ENCODE measurements at regions not wholly inside any gene's neighbourhood (a gene's known extent, or its start where the extent isn't known, plus 50 kb on each side); places are given as distances from the start of the nearest gene placed in this dataset.
"Not testable (repeated sequence)": the region's sequence is repeated elsewhere in the genome, so short reads cannot be mapped to it uniquely, and the experiment has no call there.

DNA sequence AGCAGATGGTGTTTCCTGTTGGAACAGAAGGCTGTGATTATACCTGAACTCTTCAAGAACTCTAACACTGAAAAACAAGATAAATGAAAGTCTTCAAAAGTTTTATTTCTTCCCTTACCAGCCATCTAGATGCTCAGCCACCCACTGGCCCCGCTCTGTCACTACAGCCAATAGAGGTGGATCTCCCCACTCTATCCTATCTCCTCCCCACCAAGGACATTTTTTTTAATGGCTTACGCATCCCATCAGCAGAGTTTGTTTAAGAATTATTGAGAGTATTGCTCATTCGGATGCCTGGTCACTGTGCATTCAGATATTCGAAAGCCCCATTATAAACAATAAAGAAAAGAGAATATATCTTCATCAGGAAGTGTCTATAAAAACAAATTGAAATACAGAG is 159.4 kb downstream of the RASEF start:
- CTCF ChIA-PET, result interaction anchor here (0.7 kb wide), 2 partner anchors 43 to 52 kb away, joined by 4 read pairs; no protein-coding TSS in a partner anchor
- H3K4me1 ChIP-seq (ENCODE audit: control insufficient read depth, insufficient read depth, low read length), result no peaks in the 10 kb centered on the region
- no peaks in the 10 kb centered on the region for H3K36me3 ChIP-seq (ENCODE audit: control insufficient read depth in 2 of 2, insufficient read depth in 1 of 2, low read length in 2 of 2)
- no peaks in the 10 kb centered on the region for H3K9me3 ChIP-seq (ENCODE audit: control insufficient read depth, insufficient read depth, low read depth, low read length)
- H3K4me3 ChIP-seq (ENCODE audit: low read depth, low read length), result no peak overlapping the region
- POLR2A ChIA-PET, result interaction anchor here (0.7 kb wide), 1 partner anchor 9 kb away, joined by 5 read pairs; no protein-coding TSS in a partner anchor
- no peak for TF ChIP-seq HOXC10 (CRISPR knock-in tag; IDR thresholded peaks at IDR 0.05)
- TF ChIP-seq, protein P1, sequence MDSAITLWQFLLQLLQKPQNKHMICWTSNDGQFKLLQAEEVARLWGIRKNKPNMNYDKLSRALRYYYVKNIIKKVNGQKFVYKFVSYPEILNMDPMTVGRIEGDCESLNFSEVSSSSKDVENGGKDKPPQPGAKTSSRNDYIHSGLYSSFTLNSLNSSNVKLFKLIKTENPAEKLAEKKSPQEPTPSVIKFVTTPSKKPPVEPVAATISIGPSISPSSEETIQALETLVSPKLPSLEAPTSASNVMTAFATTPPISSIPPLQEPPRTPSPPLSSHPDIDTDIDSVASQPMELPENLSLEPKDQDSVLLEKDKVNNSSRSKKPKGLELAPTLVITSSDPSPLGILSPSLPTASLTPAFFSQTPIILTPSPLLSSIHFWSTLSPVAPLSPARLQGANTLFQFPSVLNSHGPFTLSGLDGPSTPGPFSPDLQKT (IDR thresholded peaks at IDR 0.05; ENCODE audit: borderline replicate concordance, low read depth, low read length), result no peak
- H3K27ac ChIP-seq (ENCODE audit: extremely low read depth, low read depth, low read length), result no peak overlapping the region

DNA sequence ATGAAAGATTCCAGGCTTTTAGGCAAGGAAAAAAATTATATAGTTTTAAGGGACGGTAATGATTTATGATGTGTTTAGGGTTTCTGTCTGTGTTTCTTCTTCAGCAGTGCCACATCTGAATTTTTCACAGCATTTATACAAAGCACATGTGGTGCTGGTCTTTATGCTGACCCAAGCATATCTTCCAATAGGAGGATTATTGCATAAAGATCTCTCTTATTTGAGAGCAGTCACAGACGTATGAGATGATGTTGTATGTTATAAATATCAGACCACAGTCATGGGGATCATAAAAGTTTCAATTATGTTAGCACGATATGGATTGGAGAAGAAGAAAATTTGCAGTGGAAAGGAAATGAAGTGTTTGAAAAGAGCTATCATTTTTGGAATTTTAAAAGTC is 150.9 kb downstream of the RASEF start:
- Histone ChIP-seq H3K4me1 (ENCODE audit: control insufficient read depth, insufficient read depth, low read length) (0 out of 2 replicates have a peak, but pooled peaks cover 3% of the 10 kb centered on the region), H3K9me3 (ENCODE audit: control insufficient read depth, insufficient read depth, low read depth, low read length) (no peaks in the 10 kb centered on the region), H3K36me3 (ENCODE audit: control insufficient read depth in 2 of 2, insufficient read depth in 1 of 2, low read length in 2 of 2) (no peaks in the 10 kb centered on the region), H3K4me3 (ENCODE audit: low read depth, low read length) (no peak overlapping the region), H3K27ac (ENCODE audit: extremely low read depth, low read depth, low read length) (no peak overlapping the region)
- CTCF ChIA-PET, result interaction anchor here (0.6 to 2.2 kb wide), 14 partner anchors 10 to 1026 kb away, joined by 3 to 9 read pairs (median 4); no protein-coding TSS in a partner anchor
- POLR2A ChIA-PET, result no interaction called here
- TF ChIP-seq PBX3 (CRISPR knock-in tag; IDR thresholded peaks at IDR 0.05) (no peak), ZNF292 (tag by site-specific recombination; IDR thresholded peaks at IDR 0.05; ENCODE audit: borderline replicate concordance, low read depth) (no peak), KLF1 (tag by site-specific recombination; IDR thresholded peaks at IDR 0.05) (no peak), ZNF174 (tag by site-specific recombination; IDR thresholded peaks at IDR 0.05) (no peak), ZNF155 (tag by site-specific recombination; IDR thresholded peaks at IDR 0.05) (no peak)

DNA sequence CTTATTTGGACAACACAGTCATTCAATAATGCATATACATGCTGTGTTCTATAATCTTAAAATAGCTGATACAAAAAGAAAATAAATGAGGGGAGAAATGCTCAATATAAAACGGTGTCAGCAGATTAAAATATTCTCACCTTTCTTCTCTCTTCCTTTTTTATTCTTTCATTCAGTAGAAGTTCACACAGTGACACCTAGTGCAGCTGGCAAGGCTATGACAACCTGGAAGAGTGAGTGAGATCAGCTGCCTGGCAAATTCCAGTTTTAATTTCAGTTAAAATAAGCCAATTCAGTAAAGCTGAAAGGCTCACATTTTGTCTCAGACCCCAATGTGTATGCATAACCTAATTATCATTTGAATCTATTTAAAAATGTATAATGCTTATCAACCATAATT is 150.3 kb downstream of the RASEF start:
- CTCF ChIA-PET, result interaction anchor here (0.6 to 2.2 kb wide), 20 partner anchors 11 to 1027 kb away, joined by 3 to 9 read pairs (median 4); no protein-coding TSS in a partner anchor
- POLR2A ChIA-PET, result interaction anchor here (0.6 kb wide), 1 partner anchor 9 kb away, joined by 5 read pairs; no protein-coding TSS in a partner anchor
- Histone ChIP-seq H3K27ac (ENCODE audit: extremely low read depth, low read depth, low read length) (no peak overlapping the region), H3K4me1 (ENCODE audit: control insufficient read depth, insufficient read depth, low read length) (0 out of 2 replicates have a peak, but pooled peaks cover 3% of the 10 kb centered on the region), H3K36me3 (ENCODE audit: control insufficient read depth in 2 of 2, insufficient read depth in 1 of 2, low read length in 2 of 2) (no peaks in the 10 kb centered on the region), H3K9me3 (ENCODE audit: control insufficient read depth, insufficient read depth, low read depth, low read length) (no peaks in the 10 kb centered on the region), H3K4me3 (ENCODE audit: low read depth, low read length) (no peak overlapping the region)
- TF ChIP-seq ZNF292 (tag by site-specific recombination; IDR thresholded peaks at IDR 0.05; ENCODE audit: borderline replicate concordance, low read depth), result no peak
- TF ChIP-seq ZNF768 (tag by site-specific recombination; IDR thresholded peaks at IDR 0.05), result no peak
- TF ChIP-seq YY2 (tag by site-specific recombination; IDR thresholded peaks at IDR 0.05), result no peak
- TF ChIP-seq ZNF664 (tag by site-specific recombination; IDR thresholded peaks at IDR 0.05), result no peak
- TF ChIP-seq ZNF529 (tag by site-specific recombination; IDR thresholded peaks at IDR 0.05; ENCODE audit: insufficient replicate concordance), result no peak
- TF ChIP-seq ZNF654 (tag by site-specific recombination; IDR thresholded peaks at IDR 0.05; ENCODE audit: low read depth), result peak; percentile 29
- TF ChIP-seq ZNF626 (tag by site-specific recombination; IDR thresholded peaks at IDR 0.05), result no peak

DNA sequence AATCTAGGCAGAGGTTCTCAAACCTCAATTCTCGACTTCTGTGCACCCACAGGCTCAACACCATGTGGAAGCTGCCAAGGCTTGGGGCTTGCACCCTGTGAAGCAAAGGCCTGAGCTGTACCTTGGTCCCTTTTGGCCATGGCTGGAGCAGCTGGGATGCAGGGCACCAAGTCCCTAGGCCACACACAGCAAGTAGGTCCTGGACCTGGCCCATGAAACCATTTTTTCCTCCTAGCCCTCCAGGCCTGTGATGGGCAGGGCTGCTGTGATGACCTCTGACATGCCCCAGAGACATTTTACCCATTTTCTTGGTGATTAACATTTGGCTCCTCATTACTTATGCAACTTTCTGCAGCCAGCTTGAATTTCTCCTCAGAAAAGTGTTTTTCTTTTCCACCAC is 146.7 kb downstream of the RASEF start:
- H3K4me1 ChIP-seq (ENCODE audit: control insufficient read depth, insufficient read depth, low read length); H3K9me3 ChIP-seq (ENCODE audit: control insufficient read depth, insufficient read depth, low read depth, low read length); H3K4me3 ChIP-seq (ENCODE audit: low read depth, low read length); H3K27ac ChIP-seq (ENCODE audit: extremely low read depth, low read depth, low read length); CTCF ChIA-PET; H3K36me3 ChIP-seq (ENCODE audit: control insufficient read depth in 2 of 2, insufficient read depth in 1 of 2, low read length in 2 of 2); POLR2A ChIA-PET: not testable (repeated sequence)
- peak; percentile 99 for TF ChIP-seq ZNF585B (tag by site-specific recombination; IDR thresholded peaks at IDR 0.05)
- peak; percentile 99 for TF ChIP-seq TRIM28 (IDR thresholded peaks at IDR 0.05; ENCODE audit: borderline replicate concordance, low read length)
- TF ChIP-seq SETDB1 (IDR thresholded peaks at IDR 0.05; ENCODE audit: insufficient read length, low read length), result peak; percentile 97
